PC-3 (cell line): ENCODE measurements at regions not wholly inside any gene's neighbourhood (a gene's known extent, or its start where the extent isn't known, plus 50 kb on each side); places are given as distances from the start of the nearest gene placed in this dataset.
A peak's percentile ranks its signal among the peaks of the same experiment; 100 is the strongest.

Experiments
- ATAC-seq: fragments of 200-7000 bp; cut with Tn5 transposase; 2 replicates; pipeline ENCODE4 v1.9.1; 2020; ENCODE audit warnings: mild to moderate bottlenecking, moderate library complexity
- BruUV-seq: library from RNA; stranded (reverse); fragments of 400-500 nt; replicated peaks from 2 replicates; lab custom pipeline; 2021; lab: Mats Ljungman, UMichigan
- CTCF ChIA-PET: fragments of 300-600 bp; sonication (Branson Sonifier 250); formaldehyde crosslinking; loops from one replicate; lab custom pipeline; 2022; ENCODE audit warnings: antibody characterized with exemption; lab: Charles Lee
- POLR2A ChIA-PET: fragments of 300-600 bp; sonication (Branson Sonifier 250); formaldehyde crosslinking; loops from one replicate; lab custom pipeline; 2022; ENCODE audit warnings: antibody characterized with exemption; ENCODE audit not compliant: unreplicated experiment; lab: Charles Lee
- DNase-seq: peaks from one replicate; pipeline ENCODE4 v3.0.0-alpha.2; 2015
- H2AFZ ChIP-seq: fragments of 300-600 bp; sonication (generic); 2 replicates; pipeline ENCODE4 v1.6.0; 2016; ENCODE audit warnings: antibody characterized with exemption, low read length
- H3F3A ChIP-seq: fragments of 300-600 bp; sonication (generic); one replicate; pipeline ENCODE4 v1.6.0; 2017; ENCODE audit warnings: antibody characterized with exemption, low read length, control low read depth, mild to moderate bottlenecking; ENCODE audit not compliant: unreplicated experiment
- H3K27ac ChIP-seq: fragments of 300-600 bp; sonication (generic); 2 replicates; pipeline ENCODE4 v1.5.1; 2016; ENCODE audit warnings: mild to moderate bottlenecking, low read length
- H3K27me3 ChIP-seq: fragments of 300-600 bp; sonication (generic); 2 replicates; pipeline ENCODE4 v1.6.1; 2016; ENCODE audit warnings: low read length, mixed read lengths
- H3K36me3 ChIP-seq: fragments of 300-600 bp; sonication (generic); 2 replicates; pipeline ENCODE4 v1.6.1; 2016; ENCODE audit warnings: low read depth, mixed run types, low read length, mixed read lengths
- H3K4me1 ChIP-seq: fragments of 300-600 bp; sonication (generic); 2 replicates; pipeline ENCODE4 v1.5.1; 2016; ENCODE audit warnings: low read length; ENCODE audit not compliant: insufficient read depth
- H3K4me2 ChIP-seq: fragments of 300-600 bp; sonication (generic); 2 replicates; pipeline ENCODE4 v1.6.0; 2016; ENCODE audit warnings: low read length
- H3K4me3 ChIP-seq: fragments of 300-600 bp; sonication (generic); 2 replicates; pipeline ENCODE4 v1.5.1; 2016; ENCODE audit warnings: mild to moderate bottlenecking, low read length, mixed read lengths
- H3K79me2 ChIP-seq: fragments of 300-600 bp; sonication (generic); 2 replicates; pipeline ENCODE4 v1.6.1; 2017; ENCODE audit warnings: low read length, mixed read lengths
- H3K9ac ChIP-seq: fragments of 300-600 bp; sonication (generic); 2 replicates; pipeline ENCODE4 v1.6.0; 2016; ENCODE audit warnings: mild to moderate bottlenecking, low read length
- H3K9me2 ChIP-seq: fragments of 300-600 bp; sonication (generic); replicated peaks from 2 replicates; pipeline ENCODE4 v1.6.1; 2016; ENCODE audit warnings: mixed run types, low read length, mixed read lengths
- H3K9me3 ChIP-seq: fragments of 300-600 bp; sonication (generic); 2 replicates; pipeline ENCODE4 v1.6.1; 2016; ENCODE audit warnings: low read length, mixed read lengths
- H4K20me1 ChIP-seq: fragments of 300-600 bp; sonication (generic); 2 replicates; pipeline ENCODE4 v1.6.1; 2016; ENCODE audit warnings: low read length, mixed read lengths
- EZH2 ChIP-seq: fragments of 300-600 bp; sonication (generic); IDR thresholded peaks from one replicate; pipeline ENCODE4 v1.6.1; 2017; ENCODE audit warnings: antibody characterized with exemption, mild to moderate bottlenecking, low read length; ENCODE audit not compliant: unreplicated experiment
- EZH2phosphoT487 ChIP-seq: fragments of 300-600 bp; sonication (generic); IDR thresholded peaks from 2 replicates; pipeline ENCODE4 v1.6.1; 2018; ENCODE audit warnings: mild to moderate bottlenecking, antibody characterized with exemption, low read length, borderline replicate concordance
- intact Hi-C: fragments of 100-400 bp; cut with micrococcal nuclease; formaldehyde crosslinking; loops from 2 replicates; pipeline ENCODE4 v1.9.0; 2023
- TF ChIP-seq, protein P1 (sequence below): fragments of 300-600 bp; sonication (generic); conservative IDR thresholded peaks from 2 replicates; pipeline ENCODE4 v1.5.1; 2017; ENCODE audit warnings: antibody characterized with exemption, low read depth, mild to moderate bottlenecking, low read length

DNA sequence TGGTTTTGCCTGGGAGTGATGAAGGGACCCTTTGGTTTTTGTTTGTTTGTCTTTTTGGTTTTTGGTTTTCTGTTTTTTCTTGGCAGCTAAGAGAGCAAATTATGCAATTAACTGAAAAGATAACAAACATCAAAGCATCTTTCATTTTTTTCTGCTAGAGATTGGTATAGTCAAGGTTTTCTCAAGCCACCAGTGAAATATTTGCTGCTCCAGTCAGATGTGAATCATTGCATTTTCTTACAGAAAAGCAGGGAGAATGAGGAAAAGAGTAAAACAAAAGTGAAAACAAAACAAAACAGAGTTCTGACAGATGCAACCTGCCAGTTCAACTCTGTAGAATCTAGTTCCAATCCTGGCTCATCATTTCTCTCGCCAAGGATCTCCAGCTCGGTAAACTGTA is 660.7 kb downstream of the DSC3 start:
- H3K27me3 ChIP-seq, result no peaks in the 10 kb centered on the region
- ChIA-PET CTCF (no interaction called here), POLR2A (no interaction called here)
- H3K4me3 ChIP-seq, result no peak overlapping the region
- no TSS peak for BruUV-seq
- H3K79me2 ChIP-seq, result no peaks in the 10 kb centered on the region
- no peak overlapping the region for H3K9ac ChIP-seq
- no peaks in the 10 kb centered on the region for H3F3A ChIP-seq
- no peaks in the 10 kb centered on the region for H3K9me2 ChIP-seq
- no peaks in the 10 kb centered on the region for H3K9me3 ChIP-seq
- no peaks in the 10 kb centered on the region for H4K20me1 ChIP-seq
- ATAC-seq (no peak), DNase-seq (no peak)
- H2AFZ ChIP-seq, result no peak overlapping the region
- no peaks in the 10 kb centered on the region for H3K36me3 ChIP-seq
- TF ChIP-seq EZH2phosphoT487 (no peak), EZH2 (no peak)
- TF ChIP-seq, protein P1, sequence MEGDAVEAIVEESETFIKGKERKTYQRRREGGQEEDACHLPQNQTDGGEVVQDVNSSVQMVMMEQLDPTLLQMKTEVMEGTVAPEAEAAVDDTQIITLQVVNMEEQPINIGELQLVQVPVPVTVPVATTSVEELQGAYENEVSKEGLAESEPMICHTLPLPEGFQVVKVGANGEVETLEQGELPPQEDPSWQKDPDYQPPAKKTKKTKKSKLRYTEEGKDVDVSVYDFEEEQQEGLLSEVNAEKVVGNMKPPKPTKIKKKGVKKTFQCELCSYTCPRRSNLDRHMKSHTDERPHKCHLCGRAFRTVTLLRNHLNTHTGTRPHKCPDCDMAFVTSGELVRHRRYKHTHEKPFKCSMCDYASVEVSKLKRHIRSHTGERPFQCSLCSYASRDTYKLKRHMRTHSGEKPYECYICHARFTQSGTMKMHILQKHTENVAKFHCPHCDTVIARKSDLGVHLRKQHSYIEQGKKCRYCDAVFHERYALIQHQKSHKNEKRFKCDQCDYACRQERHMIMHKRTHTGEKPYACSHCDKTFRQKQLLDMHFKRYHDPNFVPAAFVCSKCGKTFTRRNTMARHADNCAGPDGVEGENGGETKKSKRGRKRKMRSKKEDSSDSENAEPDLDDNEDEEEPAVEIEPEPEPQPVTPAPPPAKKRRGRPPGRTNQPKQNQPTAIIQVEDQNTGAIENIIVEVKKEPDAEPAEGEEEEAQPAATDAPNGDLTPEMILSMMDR, result no peak
- no peaks in the 10 kb centered on the region for H3K4me1 ChIP-seq
- intact Hi-C loops, result no loop called here
- H3K4me2 ChIP-seq, result no peak overlapping the region
- H3K27ac ChIP-seq, result no peak overlapping the region

DNA sequence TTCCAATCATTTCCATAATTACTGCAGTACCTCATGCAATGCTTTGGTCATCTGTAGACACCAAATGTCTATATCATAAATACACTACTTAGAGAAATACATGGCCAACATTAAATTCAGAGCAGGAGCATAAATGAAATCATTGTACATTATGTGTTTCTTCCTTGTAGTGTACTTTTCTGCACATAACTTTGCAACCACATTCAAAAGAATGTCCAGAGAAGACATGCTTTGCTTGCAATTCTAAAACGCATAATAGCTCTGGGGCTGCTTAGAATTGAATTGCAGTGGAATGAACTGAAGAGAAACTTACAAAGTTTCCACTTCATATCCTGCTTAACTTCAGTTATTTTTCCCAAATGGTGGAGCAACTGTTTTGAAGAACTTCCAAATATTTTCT is 664.4 kb downstream of the DSC3 start:
- TF ChIP-seq, protein P1, result no peak
- TF ChIP-seq EZH2phosphoT487, result no peak
- TF ChIP-seq EZH2, result no peak
- ATAC-seq (no peak), DNase-seq (no peak)
- Histone ChIP-seq H3K27me3 (no peaks in the 10 kb centered on the region), H3K36me3 (no peaks in the 10 kb centered on the region), H3K9me2 (no peaks in the 10 kb centered on the region), H2AFZ (no peak overlapping the region), H3K9me3 (no peaks in the 10 kb centered on the region), H3F3A (no peaks in the 10 kb centered on the region), H3K4me1 (no peaks in the 10 kb centered on the region), H3K4me2 (no peak overlapping the region), H3K4me3 (no peak overlapping the region), H3K79me2 (no peaks in the 10 kb centered on the region), H3K27ac (no peak overlapping the region), H4K20me1 (no peaks in the 10 kb centered on the region), H3K9ac (no peak overlapping the region)
- ChIA-PET CTCF (no interaction called here), POLR2A (no interaction called here)
- intact Hi-C loops, result loop anchor here (2.0 to 5.0 kb wide), 2 partner anchors 39 to 514 kb away; no protein-coding TSS in a partner anchor
- BruUV-seq, result no TSS peak

DNA sequence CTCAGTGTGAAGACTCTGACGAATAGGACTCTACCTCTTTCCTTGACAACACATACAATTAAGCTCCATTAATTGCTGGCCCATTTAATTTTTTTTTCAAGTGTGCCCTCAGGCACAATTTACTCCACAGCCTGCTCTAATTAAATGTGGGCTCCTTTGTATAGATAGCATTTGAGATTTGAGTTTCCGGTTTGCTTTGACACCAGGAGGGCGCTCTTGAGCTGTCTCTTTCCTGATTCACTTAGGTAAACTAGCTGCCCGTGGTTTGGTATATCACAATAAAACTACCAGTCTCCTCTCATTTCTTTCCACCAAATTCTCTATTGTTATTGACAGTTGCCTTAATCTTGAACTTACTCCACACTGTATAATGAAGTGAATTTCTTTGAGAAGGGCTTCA is 666.0 kb downstream of the DSC3 start:
- intact Hi-C loops, result loop anchor here (5.0 kb wide), 1 partner anchor 516 kb away; no protein-coding TSS in a partner anchor
- POLR2A ChIA-PET, result no interaction called here
- no peaks in the 10 kb centered on the region for H3K9me2 ChIP-seq
- H3K36me3 ChIP-seq, result no peaks in the 10 kb centered on the region
- no peak overlapping the region for H2AFZ ChIP-seq
- no peaks in the 10 kb centered on the region for H3K4me1 ChIP-seq
- no peaks in the 10 kb centered on the region for H3K9me3 ChIP-seq
- H3K79me2 ChIP-seq, result no peaks in the 10 kb centered on the region
- TF ChIP-seq, protein P1, result peak; percentile 60
- no peak for TF ChIP-seq EZH2
- peak; percentile 57 for DNase-seq
- H3K9ac ChIP-seq, result no peak overlapping the region
- H3K27me3 ChIP-seq, result no peaks in the 10 kb centered on the region
- BruUV-seq, result no TSS peak
- no peaks in the 10 kb centered on the region for H3F3A ChIP-seq
- ATAC-seq, result no peak
- no peaks in the 10 kb centered on the region for H4K20me1 ChIP-seq
- H3K27ac ChIP-seq, result no peak overlapping the region
- no peak overlapping the region for H3K4me2 ChIP-seq
- CTCF ChIA-PET, result interaction anchor here (1.4 kb wide), 1 partner anchor 513 kb away, joined by 5 read pairs; no protein-coding TSS in a partner anchor
- H3K4me3 ChIP-seq, result no peak overlapping the region
